HG02623 (cell line): ENCODE measurements at regions not wholly inside any gene's neighbourhood (a gene's known extent, or its start where the extent isn't known, plus 50 kb on each side); places are given as distances from the start of the nearest gene placed in this dataset.
"Not testable (repeated sequence)": the region's sequence is repeated elsewhere in the genome, so short reads cannot be mapped to it uniquely, and the experiment has no call there.

Source experiments
- ATAC-seq: cut with Tn5 transposase; IDR thresholded peaks from one replicate; pipeline ENCODE4 v1.9.1; 2021; ENCODE audit warnings: moderate library complexity; ENCODE audit not compliant: unreplicated experiment

DNA sequence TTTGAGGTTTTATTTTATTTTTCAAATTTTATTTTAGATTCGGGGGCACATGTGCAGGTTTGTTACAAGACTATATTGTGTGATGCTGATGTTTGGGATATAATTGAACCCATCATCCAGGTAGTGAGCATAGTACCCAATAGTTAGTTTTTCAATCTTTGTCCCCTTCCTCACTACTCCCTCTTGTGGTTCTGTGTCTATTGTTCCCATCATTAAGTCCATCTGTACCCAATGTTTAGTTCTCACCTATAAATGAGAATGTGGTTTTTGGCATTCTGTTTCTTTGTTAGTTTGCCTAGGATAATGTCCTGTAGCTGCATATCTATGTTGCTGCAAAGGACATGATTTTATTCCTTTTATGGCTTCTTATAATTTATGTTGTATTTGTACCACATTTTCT, 767.2 kb upstream of the ADGRL3 start:
- no peak for ATAC-seq

DNA sequence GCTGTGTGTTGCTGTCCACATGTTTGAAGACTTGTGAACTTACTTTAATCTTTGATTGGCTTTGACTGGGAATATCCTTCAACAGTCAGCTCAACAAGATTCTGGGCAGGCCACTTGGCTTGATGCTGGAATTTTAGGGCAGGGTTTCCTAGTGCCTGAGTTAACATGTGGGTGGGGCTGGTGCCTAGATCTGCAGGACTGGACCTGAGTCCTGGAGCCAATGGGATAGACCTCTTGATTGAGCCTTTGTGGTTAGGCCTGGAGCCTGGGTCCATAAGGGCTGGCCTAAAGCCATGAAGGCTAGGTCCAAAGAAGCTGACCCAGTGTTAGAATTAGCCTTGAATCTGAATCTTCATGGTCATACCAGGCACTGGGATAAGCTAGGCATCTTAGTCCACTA, 757.1 kb upstream of the ADGRL3 start:
- no peak for ATAC-seq

DNA sequence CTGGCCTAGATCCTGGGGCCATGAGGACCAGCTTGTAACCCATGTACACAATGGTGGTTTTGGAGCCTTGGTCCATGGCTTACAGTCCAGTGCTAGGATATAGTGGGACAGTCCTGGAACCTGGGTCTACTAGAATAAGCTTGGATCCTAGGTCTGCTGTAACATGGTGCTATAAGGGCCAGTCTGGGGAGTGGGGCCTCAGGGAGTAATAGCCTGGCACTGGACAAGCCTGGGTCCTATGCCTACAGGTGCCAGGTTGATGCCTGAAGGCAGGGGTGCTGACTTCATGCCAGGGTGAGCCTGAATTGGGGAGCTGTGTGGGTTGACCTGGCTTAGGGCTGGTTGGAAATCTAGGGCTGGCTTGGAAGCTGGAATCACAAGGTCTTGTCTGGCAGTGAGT, 756.3 kb upstream of the ADGRL3 start:
- no peak for ATAC-seq

DNA sequence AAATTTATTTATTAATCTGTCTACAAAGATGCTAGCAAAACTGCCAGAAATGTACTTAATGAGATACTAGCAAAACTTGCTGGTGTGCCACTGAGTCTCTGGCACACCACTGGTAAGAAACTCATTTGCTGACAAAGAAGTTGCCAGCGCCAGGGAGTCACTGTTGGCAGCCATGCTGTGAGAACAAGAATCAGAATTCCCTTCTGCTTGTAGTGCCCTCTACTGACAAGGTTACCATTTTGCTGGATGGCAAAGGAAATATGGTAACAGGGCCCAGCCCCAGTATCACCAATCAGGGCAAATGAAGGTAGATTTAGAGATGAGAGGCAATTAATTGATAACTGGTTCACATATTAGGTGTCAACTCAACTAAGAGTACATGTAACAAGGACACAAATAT, 750.1 kb upstream of the ADGRL3 start:
- ATAC-seq: no peak

DNA sequence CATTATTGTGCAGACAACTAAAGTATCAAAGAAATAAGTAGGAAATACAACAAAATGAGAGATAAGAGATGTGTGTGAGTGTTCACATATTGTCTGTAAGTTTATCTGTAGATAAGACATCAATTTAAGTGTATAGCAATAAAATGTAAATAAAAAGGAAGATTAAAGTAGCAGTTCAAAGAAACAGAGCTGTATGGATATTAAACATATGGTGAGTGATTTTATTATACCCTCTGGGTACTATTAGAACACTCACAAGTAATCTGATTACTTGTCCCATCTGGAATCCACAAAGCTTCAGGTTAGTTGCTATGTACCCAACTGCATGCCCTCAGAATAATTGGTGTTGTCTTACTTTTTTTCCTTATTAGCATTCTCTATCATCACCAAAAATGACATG, 747.9 kb upstream of the ADGRL3 start:
- ATAC-seq: no peak

DNA sequence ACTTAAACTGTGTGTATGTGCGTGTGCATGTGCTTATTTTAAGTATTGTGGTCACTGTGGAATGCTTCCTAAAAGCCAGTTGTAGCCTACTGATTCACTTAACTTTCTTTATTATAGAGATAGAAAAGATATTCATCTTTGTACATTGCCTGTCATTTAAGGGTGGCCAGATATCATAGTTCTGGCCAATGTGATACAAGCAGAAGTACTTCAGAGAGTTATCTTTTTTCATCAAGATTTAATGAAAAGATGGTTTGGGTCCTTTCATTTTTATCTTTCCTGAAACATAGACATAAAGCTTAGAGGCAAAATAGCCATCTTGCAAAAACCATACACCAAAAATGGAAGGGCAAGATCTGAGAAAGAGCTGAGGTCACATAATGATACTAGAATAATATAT, 744.7 kb upstream of the ADGRL3 start:
- no peak for ATAC-seq

DNA sequence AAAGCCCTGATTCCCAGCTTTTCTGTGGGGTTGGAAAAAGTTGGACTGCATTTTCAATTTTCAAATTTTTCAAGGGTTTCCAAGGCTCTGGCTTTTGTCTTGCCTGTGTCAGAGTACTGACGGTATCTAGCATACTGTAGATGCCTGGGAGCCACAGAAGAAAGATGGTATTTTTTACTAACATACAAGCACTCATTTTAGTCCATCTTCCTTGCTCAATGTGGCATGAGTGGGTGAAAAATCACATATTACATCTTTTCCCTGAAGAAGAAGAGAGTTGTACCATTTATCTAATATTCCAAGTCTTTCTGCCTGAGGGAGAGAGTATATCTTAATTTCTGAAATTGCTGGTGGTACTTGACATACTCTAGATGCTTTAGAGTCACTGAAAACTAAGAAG, 738.6 kb upstream of the ADGRL3 start:
- no peak for ATAC-seq

DNA sequence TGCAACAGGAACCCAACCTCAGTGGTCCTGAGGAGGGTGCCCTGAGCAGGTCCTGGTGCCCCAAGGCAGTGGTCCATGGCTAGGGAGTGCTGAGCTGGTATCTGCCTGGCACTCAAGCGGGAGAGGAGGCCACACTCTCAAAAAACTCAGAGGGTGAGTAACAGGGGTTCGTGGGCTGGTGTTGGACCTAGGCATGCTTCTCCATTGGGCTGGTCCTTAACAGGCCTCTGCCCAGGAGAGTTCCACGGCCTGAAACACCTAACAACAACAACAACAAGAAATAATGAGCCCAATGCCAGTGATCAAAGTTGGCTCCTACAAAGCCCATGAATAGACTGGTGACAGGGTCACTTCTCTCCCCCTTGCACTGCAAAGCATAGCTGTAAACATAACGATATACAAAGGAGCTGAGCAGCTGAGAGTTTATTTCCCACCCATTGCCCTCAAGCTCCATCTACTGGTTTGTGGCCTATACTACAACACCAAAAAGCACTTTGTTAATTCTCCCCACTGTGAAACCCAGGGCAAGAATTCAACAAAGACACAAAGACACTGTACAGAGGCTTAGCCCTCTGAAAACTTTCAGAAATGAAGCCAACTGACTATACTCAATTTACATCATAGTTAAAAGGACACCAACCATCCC, 736.1 kb upstream of the ADGRL3 start:
- peak; percentile 68 for ATAC-seq

DNA sequence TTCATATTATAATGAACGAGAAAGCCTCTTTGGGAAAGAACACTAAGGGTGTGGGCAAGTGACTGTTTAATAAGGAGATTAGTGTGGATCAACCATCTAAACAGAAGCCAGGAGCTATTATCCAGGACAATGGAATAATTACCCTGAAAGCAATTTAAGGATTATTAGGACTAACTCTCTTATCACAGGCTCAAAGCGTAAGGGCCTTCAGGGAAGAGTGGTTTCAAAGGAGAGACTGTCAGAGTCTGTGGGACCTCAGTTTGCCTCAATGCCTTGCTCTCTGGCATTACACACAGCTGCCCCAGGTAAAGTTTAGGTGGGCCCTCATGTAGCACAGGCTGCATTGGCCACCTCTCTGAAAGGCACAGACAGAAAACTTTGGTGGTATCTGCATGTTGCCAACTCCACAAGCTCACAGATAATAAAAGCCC, 717.2 kb upstream of the ADGRL3 start:
- ATAC-seq: no peak

DNA sequence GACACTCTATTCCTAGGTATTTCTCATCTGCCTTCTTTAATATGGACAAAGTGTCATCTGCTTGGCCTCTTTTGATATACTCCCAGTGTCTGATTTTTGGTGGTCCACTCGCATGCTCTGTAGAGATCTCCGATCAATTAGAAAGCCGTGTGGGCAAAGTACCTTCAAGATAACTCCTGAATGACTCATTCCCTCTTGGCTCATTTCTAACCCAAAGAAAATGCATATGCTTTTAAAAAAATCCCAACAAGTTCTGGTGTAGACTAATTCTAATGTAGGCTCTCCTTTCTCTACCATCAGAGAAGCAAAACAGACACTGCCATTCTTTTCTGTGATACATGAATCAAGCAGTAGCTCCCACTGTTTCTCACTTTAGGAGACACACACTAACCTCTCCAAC, 714.9 kb upstream of the ADGRL3 start:
- no peak for ATAC-seq

DNA sequence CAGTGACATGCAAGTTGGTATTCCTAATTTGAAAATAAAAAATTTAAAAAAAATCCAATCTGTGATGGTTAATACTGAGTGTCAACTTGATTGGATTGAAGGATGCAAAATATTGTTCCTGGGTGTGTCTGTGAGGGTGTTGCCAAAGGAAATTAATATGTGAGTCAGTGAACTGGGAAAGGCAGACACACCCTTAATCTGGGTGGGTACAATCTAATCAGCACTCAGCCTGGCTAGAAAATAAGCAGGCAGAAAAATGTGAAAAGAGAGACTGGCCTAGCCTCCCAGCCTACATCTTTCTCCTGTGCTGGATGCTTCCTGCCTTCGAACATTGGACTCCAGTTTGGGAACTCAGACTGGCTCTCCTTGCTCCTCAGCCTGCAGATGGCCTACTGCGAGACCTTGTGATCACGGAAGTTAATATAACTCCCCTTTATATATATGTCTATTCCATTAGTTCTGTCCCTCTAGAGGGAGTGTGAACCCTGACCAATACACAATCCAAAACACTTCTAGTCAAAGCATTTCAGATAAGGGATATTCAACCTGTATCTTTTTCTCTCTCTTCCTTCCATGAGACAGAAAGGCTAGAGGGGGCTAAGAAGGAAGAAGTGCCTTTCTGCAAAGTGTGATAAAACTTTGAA, 712.9 kb upstream of the ADGRL3 start:
- not testable (repeated sequence) for ATAC-seq

DNA sequence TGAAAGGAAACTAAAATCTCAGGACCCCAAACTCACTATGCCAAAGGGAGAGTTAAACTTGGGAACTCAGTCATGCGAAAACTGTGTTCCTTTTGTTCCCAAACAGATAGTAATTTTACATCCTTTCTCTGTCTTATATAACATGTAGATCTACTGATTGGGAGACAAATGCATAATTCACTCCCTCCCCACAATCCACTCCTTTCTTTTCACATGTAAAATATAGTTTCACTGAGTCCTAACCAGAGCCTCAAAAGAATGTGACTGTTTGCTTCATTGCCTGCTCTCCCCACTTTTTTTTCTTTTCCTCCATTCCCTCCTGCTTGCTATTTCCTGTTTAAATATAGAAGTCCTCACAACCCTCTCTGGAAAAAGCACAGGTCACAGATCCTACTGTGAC, 699.3 kb upstream of the ADGRL3 start:
- ATAC-seq: no peak

DNA sequence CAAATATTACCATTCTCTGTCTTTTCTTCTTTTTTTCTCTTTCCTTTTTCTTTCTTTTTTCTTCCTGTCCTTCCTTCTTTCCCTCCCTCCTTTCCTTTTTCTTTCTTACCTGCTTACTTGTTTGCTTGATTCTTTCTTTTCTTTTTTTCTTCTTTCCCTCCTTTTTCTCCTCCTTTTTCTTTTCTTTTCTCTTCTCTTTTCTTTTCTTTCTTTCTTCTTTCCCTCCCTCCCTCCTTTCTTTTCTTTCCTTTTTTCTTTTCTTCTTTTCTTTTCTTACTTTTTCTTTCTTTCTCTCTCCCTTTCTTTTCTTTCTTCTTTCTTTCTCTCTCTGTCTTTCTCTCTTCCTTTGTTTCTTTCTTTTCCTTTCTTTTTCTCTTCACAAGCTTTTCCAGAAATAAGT, 697.4 kb upstream of the ADGRL3 start:
- no peak for ATAC-seq

DNA sequence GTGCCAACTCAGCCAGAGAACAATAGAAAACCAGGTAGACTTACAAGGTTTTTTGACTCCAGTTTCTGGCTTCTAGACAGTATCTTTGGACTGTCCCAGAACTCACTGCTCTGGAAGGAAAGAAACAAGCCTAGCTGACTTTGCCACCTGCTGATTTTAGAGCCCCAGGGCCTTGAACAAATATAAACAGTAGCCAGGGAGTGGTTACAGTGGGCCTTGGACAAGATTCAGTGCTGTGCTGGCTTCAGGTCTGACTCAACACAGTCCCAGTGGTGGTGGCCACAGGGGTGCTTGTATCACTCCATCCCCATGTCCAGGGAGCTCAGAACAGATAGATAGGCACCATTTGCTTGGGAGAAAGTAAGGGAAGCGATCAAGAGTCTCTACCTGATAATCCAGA, 694.1 kb upstream of the ADGRL3 start:
- ATAC-seq: no peak

DNA sequence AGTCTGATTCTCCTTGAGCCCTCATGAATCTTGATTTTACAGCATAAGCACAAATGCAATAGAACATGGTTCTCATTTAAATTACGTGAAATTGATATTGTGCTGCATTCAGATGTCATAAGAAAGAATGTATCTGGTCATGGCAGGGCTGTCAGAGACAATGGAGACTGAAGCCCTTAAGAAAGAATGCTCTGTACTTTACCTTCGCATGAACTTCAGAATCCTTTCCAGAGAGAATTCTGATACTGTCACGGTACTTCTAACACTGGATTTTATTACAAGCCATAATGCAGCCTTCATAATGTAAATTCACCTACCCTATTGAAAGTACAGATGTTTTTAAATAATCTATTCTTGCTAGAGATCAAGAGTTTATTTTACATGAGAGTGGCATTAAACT, 677.9 kb upstream of the ADGRL3 start:
- ATAC-seq: no peak

DNA sequence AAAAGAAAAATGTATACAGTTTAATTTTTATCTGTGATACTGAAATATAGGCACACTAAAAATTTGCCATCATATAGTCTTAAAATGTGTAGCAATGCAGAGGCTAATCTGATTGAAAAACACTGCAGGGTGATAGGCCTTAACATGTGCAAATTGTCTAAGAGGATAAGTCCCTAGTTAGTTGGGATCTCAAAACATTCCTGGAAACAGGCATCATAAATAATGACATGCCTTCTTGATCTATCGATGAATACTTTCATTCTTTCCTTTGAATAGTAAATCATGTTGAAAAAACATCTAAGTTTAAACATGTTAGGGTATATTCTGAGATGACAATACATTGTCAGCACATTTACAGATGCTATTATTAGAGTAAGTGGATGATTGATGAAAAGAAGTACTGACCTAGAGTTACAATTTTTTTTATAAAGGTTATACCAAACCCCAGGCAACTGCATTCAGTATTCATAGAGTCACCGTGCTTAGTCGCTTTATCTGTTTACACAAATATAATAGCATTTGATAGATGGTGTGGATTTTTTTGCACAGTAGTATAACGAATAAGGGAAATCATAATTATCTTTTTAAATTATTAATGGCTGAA, 668.2 kb upstream of the ADGRL3 start:
- no peak for ATAC-seq

DNA sequence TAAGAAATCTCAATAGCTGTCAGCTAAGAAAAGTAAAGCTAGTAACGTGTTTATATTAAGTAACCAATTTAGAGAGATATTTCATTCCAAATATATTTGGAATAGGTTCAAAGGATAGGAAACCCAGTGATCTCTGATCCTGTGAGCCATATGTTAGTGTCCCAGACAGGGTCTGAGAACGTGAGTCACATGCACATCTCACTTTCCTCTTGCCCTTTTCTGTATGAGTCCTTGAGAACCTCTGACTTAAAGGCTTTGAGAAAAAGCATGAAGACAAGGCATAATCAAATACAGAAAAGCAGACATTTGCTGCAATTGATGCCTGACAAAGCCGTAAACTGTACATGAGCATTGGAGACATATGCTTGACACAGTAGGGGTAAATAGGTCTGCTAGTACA, 655.1 kb upstream of the ADGRL3 start:
- no peak for ATAC-seq

DNA sequence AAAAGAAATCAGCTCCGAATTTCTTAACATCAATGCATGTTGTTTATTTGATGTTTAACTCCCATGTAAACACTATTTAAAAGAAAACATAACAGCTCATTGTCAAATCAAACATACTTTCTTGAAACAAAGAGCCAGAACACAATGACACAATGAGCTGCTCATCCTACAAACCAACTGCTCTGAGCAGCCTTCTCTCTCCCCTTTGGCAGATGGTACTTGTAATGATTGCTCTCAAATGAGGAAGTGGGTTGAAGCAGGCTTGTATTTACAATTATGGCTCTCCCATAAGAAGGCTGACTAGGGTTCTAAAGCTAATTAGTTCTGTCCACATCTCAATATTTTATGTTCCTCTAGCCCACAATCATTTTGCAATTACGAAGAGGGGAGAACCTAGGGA, 637.8 kb upstream of the ADGRL3 start:
- ATAC-seq: no peak

DNA sequence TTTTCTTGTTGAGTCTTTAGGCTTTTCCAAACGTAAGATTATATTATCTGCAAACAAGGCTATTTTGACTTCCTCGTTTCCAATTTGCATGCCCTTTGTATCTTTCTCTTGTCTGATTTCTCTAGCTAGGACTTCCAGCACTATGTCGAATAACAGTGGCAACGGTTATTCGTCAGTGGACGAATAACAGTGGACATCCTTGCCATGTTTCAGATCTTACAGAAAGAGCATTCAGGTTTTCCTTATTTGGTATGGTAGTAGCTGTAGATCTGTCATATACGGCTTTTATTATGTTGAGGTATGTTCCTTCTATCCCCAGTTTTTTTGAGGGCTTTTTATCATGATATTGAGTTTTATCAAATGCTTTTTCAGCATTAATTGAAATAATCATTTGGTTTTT, 634.6 kb upstream of the ADGRL3 start:
- no peak for ATAC-seq

DNA sequence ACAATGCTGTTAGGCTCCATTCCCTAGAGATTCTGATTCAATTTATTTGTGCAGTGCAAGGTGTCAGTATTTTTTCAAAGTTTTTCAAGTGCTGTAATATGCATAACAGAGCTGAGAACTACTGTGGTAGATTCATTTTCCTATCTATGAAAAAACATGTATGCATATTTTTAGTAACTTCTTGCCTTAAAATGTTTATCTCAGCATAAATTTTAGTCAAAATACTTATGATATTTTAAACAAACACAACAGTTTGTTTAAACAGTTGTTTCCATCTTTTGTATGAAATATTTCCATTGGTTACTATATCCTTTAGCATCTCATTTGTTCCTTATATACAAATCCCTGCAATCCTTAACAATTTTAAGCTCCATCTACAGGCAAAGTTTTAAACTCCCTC, 624.8 kb upstream of the ADGRL3 start:
- no peak for ATAC-seq

DNA sequence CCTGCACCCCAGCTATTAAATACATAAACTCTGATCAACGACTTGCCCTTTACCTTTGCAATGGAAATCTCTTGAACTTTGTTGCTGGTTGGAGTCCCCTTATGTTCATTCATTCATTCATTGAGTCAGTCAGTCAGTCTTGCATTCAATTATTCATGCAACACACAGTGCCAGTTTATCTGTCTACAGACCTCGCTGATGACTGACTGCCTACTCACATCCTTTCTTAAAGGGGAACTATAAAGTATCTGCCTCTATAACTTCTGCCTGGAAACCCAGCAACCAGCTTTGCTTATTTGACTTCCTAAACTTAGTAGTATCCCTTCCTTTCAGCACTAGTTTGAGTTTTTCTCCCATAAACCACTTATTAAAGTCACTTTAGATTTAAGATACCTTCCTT, 620.8 kb upstream of the ADGRL3 start:
- ATAC-seq: no peak

DNA sequence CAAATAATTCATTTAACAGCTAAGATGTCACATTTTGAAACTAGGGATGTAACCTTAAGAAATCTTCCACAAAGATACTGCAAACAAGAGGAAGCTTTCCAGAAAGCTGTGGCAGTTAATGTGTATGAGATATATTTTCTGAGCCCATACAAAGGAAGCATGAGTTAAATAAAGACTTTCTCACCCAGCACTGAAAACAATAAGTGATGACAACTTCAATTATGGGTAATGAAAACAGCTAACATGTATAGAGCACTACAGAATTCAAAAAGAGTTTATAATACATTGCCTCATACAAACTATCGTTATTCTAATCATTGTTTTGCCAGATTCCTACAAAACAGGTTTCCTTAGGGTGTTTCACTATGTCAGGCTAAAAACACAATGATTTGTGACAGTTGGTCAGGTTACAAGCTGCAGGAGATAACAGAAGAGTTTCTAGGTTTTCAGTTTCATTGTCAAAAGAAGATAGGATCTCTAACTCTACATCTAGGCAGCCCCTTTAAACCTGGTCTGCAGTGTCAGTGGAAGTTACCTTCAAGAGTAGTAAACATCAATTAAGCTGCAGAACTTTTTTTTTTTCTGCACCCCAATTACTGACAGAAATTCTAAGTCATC, 618.1 kb upstream of the ADGRL3 start:
- ATAC-seq: no peak
